ENCODE measurements at regions not wholly inside any gene's neighbourhood (a gene's known extent, or its start where the extent isn't known, plus 50 kb on each side); places are given as distances from the start of the nearest gene placed in this dataset.

DNA sequence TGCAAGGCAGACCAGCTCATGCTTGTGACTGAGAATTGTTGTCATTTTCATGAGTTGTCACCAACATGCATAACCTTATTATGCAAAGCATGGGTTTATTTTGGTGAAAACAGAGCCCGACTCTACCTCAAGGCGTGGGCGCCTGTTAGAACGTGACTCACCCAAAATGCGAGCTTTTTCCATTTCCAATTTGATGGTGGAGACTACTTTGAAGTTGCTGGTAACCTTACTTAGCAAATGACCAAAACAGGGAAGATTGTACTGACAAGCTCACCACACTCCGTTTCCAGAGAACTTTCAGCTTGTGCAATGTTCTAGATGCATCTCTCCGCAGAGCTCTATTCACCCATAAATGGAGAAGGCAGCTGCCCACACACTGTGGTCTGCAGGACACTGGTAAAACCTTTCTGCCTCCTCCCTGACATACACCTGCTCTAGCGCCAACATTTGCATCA, 284.5 kb downstream of the MAF start:
- TF ChIP-seq CTCF (IDR thresholded peaks at IDR 0.05; ENCODE audit: low read length) = no peak
- no peak for TF ChIP-seq EZH2phosphoT487 (IDR thresholded peaks at IDR 0.05; ENCODE audit: low read length)

Data from MM.1S (cell line).